ENCODE measurements at regions not wholly inside any gene's neighbourhood (a gene's known extent, or its start where the extent isn't known, plus 50 kb on each side); places are given as distances from the start of the nearest gene placed in this dataset.

- Histone ChIP-seq H3K4me3 (no peak overlapping the region), H3K4me1 (no peaks in the 10 kb centered on the region), H3K36me3 (no peaks in the 10 kb centered on the region), H3K27me3 (no peaks in the 10 kb centered on the region), H3K9me3 (no peaks in the 10 kb centered on the region), H3K27ac (no peak overlapping the region)
- DNase-seq = no peak
- intact Hi-C loops (cut with DNase I; ENCODE audit: low total_unique reads) = no loop called here
- TF ChIP-seq CTCF (IDR thresholded peaks at IDR 0.05) = no peak
Measured at GRCh38 chr7:67523713-67524112, 527.1 kb downstream of the TYW1 start.

- Histone ChIP-seq H3K27ac (no peak overlapping the region), H3K27me3 (no peaks in the 10 kb centered on the region), H3K9me3 (no peaks in the 10 kb centered on the region), H3K36me3 (no peaks in the 10 kb centered on the region), H3K4me1 (no peaks in the 10 kb centered on the region), H3K4me3 (no peak overlapping the region)
- TF ChIP-seq CTCF (IDR thresholded peaks at IDR 0.05) = no peak
- DNase-seq = no peak
- intact Hi-C loops (cut with DNase I; ENCODE audit: low total_unique reads) = no loop called here
Measured at GRCh38 chr7:67525588-67525987, 529.0 kb downstream of the TYW1 start.

GRCh38 chr7:67535241-67535989 is 538.8 kb downstream of the TYW1 start:
- no peaks in the 10 kb centered on the region for H3K4me1 ChIP-seq
- H3K4me3 ChIP-seq = no peak overlapping the region
- H3K36me3 ChIP-seq = no peaks in the 10 kb centered on the region
- TF ChIP-seq CTCF (IDR thresholded peaks at IDR 0.05) = no peak
- H3K27ac ChIP-seq = no peak overlapping the region
- DNase-seq = no peak
- no peaks in the 10 kb centered on the region for H3K27me3 ChIP-seq
- intact Hi-C loops (cut with DNase I; ENCODE audit: low total_unique reads) = no loop called here
- peaks cover 0 to 13% (median 0%) of the 10 kb centered on the region in 3 donors for H3K9me3 ChIP-seq

GRCh38 chr7:67542916-67543315 is 546.3 kb downstream of the TYW1 start:
- DNase-seq = no peak
- no peaks in the 10 kb centered on the region for H3K4me1 ChIP-seq
- intact Hi-C loops (cut with DNase I; ENCODE audit: low total_unique reads) = no loop called here
- no peaks in the 10 kb centered on the region for H3K36me3 ChIP-seq
- no peak for TF ChIP-seq CTCF (IDR thresholded peaks at IDR 0.05)
- H3K27me3 ChIP-seq = no peaks in the 10 kb centered on the region
- H3K4me3 ChIP-seq = no peak overlapping the region
- no peaks in the 10 kb centered on the region for H3K9me3 ChIP-seq
- no peak overlapping the region for H3K27ac ChIP-seq

- intact Hi-C loops (cut with DNase I; ENCODE audit: low total_unique reads) = no loop called here
- Histone ChIP-seq H3K4me1 (no peaks in the 10 kb centered on the region), H3K27me3 (no peaks in the 10 kb centered on the region), H3K27ac (no peak overlapping the region), H3K36me3 (no peaks in the 10 kb centered on the region), H3K9me3 (no peaks in the 10 kb centered on the region), H3K4me3 (no peak overlapping the region)
- DNase-seq = no peak
- no peak for TF ChIP-seq CTCF (IDR thresholded peaks at IDR 0.05)
Measured at GRCh38 chr7:67547183-67547907, 550.7 kb downstream of the TYW1 start.
